Panc1 (cell line): ENCODE measurements at regions not wholly inside any gene's neighbourhood (a gene's known extent, or its start where the extent isn't known, plus 50 kb on each side); places are given as distances from the start of the nearest gene placed in this dataset.

Source experiments
- ATAC-seq: fragments of 200-7000 bp; cut with Tn5 transposase; 2 replicates; pipeline ENCODE4 v1.9.1; 2020; ENCODE audit warnings: mild to moderate bottlenecking, moderate library complexity
- BruUV-seq: library from RNA; stranded (reverse); fragments of 400-500 nt; replicated peaks from 2 replicates; lab custom pipeline; 2021; lab: Mats Ljungman, UMichigan
- CTCF ChIA-PET: fragments of 300-600 bp; sonication (Branson Sonifier 250); formaldehyde crosslinking; loops from one replicate; lab custom pipeline; 2022; ENCODE audit warnings: antibody characterized with exemption; lab: Charles Lee
- POLR2A ChIA-PET: fragments of 300-600 bp; sonication (Branson Sonifier 250); formaldehyde crosslinking; loops from one replicate; lab custom pipeline; 2022; ENCODE audit warnings: antibody characterized with exemption; lab: Charles Lee
- DNase-seq: peaks from one replicate; pipeline ENCODE4 v3.0.0-alpha.2; 2010; ENCODE audit warnings: low read depth, low spot score
- H3K27ac ChIP-seq: 2 replicates; pipeline ENCODE4 v1.5.1; 2011; ENCODE audit warnings: mild to moderate bottlenecking, low read length, inconsistent platforms
- H3K27me3 ChIP-seq: fragments of 200-500 bp; sonication (Bioruptor generic); 2 replicates; pipeline ENCODE4 v1.6.0; 2014; ENCODE audit warnings: low read length, inconsistent platforms; ENCODE audit not compliant: control insufficient read depth, insufficient read depth
- H3K36me3 ChIP-seq: fragments of 200-500 bp; sonication (Bioruptor generic); 2 replicates; pipeline ENCODE4 v1.5.1; 2014; ENCODE audit warnings: inconsistent platforms, mild to moderate bottlenecking, low read length, moderate library complexity; ENCODE audit not compliant: control insufficient read depth, insufficient read depth
- H3K4me1 ChIP-seq: 2 replicates; pipeline ENCODE4 v1.5.1; 2011; ENCODE audit warnings: inconsistent platforms, mild to moderate bottlenecking, low read length, moderate library complexity; ENCODE audit not compliant: control insufficient read depth, insufficient read depth
- H3K4me3 ChIP-seq, 2 experiments: 2 replicates each; pipeline ENCODE4 v1.5.1; 2011 to 2012; ENCODE audit warnings: low read depth in 2 of 2, low read length in 2 of 2, mild to moderate bottlenecking in 2 of 2, inconsistent platforms in 1 of 2, moderate library complexity in 1 of 2
- H3K9me3 ChIP-seq: fragments of 200-500 bp; sonication (Bioruptor generic); 2 replicates; pipeline ENCODE4 v1.5.1; 2014; ENCODE audit warnings: low read depth, mild to moderate bottlenecking, inconsistent platforms, low read length, moderate library complexity; ENCODE audit not compliant: control insufficient read depth, insufficient read depth
- CTCF ChIP-seq: fragments of 450-650 bp; IDR thresholded peaks from 2 replicates; pipeline ENCODE4 v1.5.1; 2017; ENCODE audit warnings: mild to moderate bottlenecking
- POLR2AphosphoS5 ChIP-seq: IDR thresholded peaks from 2 replicates; pipeline ENCODE4 v1.6.1; 2012; ENCODE audit warnings: mild to moderate bottlenecking, low read depth, low read length, moderate library complexity
- REST ChIP-seq, 2 experiments: IDR thresholded peaks; 2 replicates each; pipeline ENCODE4 v1.6.1; 2011 to 2012; ENCODE audit warnings: low read depth in 2 of 2, control low read depth in 1 of 2, low read length in 1 of 2, mild to moderate bottlenecking in 1 of 2, moderate library complexity in 1 of 2; ENCODE audit not compliant: insufficient read depth in 1 of 2
- SIN3A ChIP-seq: IDR thresholded peaks from 2 replicates; pipeline ENCODE4 v1.6.1; 2012; ENCODE audit warnings: low read depth, mild to moderate bottlenecking, low read length, moderate library complexity, borderline replicate concordance; ENCODE audit not compliant: insufficient read depth
- TCF7L2 ChIP-seq: IDR thresholded peaks from 2 replicates; pipeline ENCODE4 v1.6.1; 2011; ENCODE audit warnings: mild to moderate bottlenecking, low read depth, low read length, inconsistent platforms
- in situ Hi-C: cut with HindIII; loops from 2 replicates; pipeline ENCODE4 v1.10.0; 2016; ENCODE audit warnings: low sequenced_read_pairs, low pct_unique_long_range_greater_than_20kb
- intact Hi-C: fragments of 100-400 bp; cut with micrococcal nuclease; formaldehyde crosslinking; loops from one replicate; pipeline ENCODE4 v1.10.0; 2022; ENCODE audit not compliant: unreplicated experiment

GRCh38 chr4:60780874-60781273 is 419.3 kb upstream of the ADGRL3 start:
- Histone ChIP-seq H3K4me1 (no peaks in the 10 kb centered on the region), H3K36me3 (no peaks in the 10 kb centered on the region), H3K9me3 (no peaks in the 10 kb centered on the region), H3K27ac (no peak overlapping the region), H3K4me3 (no peak overlapping the region), H3K27me3 (no peaks in the 10 kb centered on the region)
- ATAC-seq (no peak), DNase-seq (no peak)
- CTCF ChIA-PET, result no interaction called here
- intact Hi-C loops, result no loop called here
- POLR2A ChIA-PET, result no interaction called here
- no peak for TF ChIP-seq POLR2AphosphoS5
- TF ChIP-seq SIN3A, result no peak
- no peak for TF ChIP-seq CTCF
- no peak for TF ChIP-seq REST (IDR thresholded peaks at IDR 0.05; ENCODE audit: insufficient read depth in 1 of 2, low read depth in 2 of 2, low read length in 1 of 2)
- no peak for TF ChIP-seq TCF7L2
- no TSS peak for BruUV-seq
- in situ Hi-C loops, result no loop called here

- Histone ChIP-seq H3K4me3 (no peak overlapping the region), H3K36me3 (no peaks in the 10 kb centered on the region), H3K27ac (no peak overlapping the region), H3K9me3 (no peaks in the 10 kb centered on the region), H3K4me1 (no peaks in the 10 kb centered on the region), H3K27me3 (no peaks in the 10 kb centered on the region)
- no peak for TF ChIP-seq TCF7L2
- TF ChIP-seq SIN3A, result no peak
- no peak for TF ChIP-seq CTCF
- TF ChIP-seq REST (IDR thresholded peaks at IDR 0.05; ENCODE audit: insufficient read depth in 1 of 2, low read depth in 2 of 2, low read length in 1 of 2), result no peak
- TF ChIP-seq POLR2AphosphoS5, result no peak
- ChIA-PET POLR2A (no interaction called here), CTCF (no interaction called here)
- intact Hi-C loops (no loop called here), in situ Hi-C loops (no loop called here)
- DNase-seq (no peak), ATAC-seq (no peak)
- BruUV-seq, result no TSS peak
These were observed 409.5 kb upstream of the ADGRL3 start for GRCh38 chr4:60790608-60791007.
